H4 (cell line): ENCODE measurements at regions not wholly inside any gene's neighbourhood (a gene's known extent, or its start where the extent isn't known, plus 50 kb on each side); places are given as distances from the start of the nearest gene placed in this dataset.
"Not testable (repeated sequence)": the region's sequence is repeated elsewhere in the genome, so short reads cannot be mapped to it uniquely, and the experiment has no call there.

Experiments
- DNase-seq: peaks from one replicate; pipeline ENCODE4 v3.0.0-alpha.2; 2015; ENCODE audit warnings: low spot score

DNA sequence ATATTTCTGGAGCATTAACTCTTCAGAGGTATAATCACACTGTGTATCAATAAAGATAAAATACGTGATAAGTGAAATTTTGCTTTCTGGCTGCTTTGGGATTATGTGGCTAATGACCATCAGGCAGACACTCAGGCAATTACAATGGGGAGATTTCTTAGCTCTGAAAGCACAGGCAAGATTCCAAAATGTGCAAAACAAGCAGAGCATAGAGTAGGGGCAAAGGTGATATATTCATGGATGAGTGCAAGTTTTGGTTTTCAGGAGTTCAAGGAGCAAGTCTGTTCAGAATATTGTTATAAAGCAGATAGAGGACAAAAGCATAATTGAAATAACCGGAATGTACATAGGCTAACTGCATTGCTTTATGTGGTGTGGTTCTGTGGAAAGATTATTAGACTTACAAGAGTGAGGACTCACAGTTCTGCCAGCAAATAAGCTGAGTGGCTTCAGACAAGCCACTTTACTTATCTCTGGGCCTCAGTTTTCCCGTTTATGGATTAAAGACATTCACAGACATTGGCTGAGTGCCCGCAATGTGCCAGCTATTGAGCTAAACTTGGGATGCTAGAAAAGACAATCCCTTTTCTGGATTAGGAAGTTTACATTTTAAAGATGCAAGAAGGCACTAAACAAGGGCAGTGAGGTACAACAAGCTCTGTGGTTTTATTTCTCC is 945.6 kb upstream of the ARRDC3 start:
- no peak for DNase-seq

DNA sequence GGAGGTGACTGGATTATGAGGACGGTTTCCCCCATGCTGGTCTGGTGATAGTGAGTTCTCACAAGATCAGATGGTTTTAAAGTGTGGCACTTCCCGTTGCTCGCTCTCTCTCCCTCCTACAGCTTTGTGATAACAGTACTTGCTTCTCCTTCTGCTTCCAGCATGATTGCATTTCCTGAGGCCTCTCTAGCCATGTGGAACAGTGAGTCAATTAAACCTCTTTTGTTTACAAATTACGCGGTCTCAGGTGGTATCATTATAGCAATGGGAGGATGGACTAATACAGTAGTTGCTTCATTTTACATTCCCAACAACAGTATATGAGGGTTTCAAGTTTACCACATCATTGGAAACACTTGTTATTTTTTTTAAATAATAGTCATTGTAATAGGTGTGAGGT is 937.3 kb upstream of the ARRDC3 start:
- DNase-seq: no peak

DNA sequence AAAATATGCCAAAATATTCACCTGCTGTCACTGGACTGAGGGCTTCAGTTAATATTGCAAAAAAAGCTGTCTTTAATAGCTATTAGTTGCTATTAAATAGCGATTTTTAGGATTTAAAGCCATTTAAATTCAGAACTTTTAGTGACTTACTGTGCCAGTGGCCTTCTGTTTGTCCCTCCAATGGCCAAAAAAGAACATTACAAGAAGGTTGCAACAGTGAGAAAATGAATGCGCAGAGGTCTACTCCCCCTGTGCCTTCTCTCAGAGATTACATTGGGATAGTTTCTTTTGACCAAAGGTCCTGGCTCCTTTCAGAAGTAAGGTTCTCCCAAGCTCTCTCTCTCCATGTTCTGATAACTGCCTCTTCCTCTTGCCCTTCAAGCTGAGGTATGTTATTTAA is 930.3 kb upstream of the ARRDC3 start:
- no peak for DNase-seq

DNA sequence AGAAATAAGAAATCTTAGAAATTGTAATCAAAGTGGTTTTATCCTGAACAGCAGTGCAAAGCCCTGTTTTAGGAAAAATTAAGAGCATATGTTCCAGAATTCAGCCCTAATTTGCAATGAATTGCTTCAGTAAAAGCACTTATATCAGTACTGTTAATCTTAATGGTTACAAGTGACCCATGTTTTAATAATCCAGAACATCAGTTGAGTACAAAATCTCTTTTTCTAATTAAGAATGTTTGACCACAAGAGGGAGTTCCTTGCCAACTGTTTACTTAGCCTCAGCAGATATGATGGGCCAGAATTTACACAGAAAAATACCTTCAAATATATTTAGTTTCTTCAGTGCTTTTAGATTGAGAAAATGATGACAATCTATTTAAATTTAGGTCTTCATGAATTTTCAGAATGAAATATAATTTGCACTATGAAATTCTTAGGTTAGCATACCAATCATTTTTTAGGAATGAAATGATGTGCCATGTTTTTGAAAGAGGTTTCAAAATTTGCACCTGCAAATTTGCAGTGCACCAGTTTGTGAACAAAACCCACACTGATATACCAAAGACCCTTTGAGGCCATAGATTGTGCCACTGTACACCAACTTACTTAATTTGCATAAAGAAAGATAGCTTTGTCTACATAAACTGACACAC is 926.3 kb upstream of the ARRDC3 start:
- peak; percentile 26 for DNase-seq

DNA sequence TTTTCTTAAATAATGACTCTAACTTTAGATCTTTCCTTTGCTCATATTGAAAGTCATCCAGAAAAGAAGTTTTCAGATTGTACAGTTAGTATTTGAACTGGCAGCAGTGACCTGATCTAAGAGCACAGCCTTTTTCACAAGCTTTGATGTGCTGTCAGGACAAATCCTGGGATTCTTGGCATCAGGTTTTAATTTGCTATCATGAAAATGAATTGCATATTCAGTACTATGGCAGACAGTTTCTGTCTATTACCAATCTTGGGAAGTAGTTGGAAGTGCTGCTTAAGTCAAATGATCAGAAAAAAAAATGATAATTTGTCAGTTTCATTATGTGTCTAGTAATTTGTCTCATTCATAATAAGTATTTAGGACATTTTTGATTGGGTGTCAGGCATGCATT is 925.6 kb upstream of the ARRDC3 start:
- no peak for DNase-seq

DNA sequence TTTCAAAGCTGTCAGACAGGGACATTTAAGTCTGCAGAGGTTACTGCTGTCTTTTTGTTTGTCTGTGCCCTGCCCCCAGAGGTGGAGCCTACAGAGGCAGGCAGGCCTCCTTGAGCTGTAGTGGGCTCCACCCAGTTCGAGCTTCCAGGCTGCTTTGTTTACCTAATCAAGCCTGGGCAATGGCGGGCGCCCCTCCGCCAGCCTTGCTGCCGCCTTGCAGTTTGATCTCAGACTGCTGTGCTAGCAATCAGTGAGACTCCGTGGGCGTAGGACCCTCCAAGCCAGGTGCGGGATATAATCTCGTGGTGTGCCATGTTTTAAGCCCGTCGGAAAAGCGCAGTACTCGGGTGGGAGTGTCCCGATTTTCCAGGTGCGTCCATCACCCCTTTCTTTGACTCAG is 919.2 kb upstream of the ARRDC3 start:
- DNase-seq: not testable (repeated sequence)

DNA sequence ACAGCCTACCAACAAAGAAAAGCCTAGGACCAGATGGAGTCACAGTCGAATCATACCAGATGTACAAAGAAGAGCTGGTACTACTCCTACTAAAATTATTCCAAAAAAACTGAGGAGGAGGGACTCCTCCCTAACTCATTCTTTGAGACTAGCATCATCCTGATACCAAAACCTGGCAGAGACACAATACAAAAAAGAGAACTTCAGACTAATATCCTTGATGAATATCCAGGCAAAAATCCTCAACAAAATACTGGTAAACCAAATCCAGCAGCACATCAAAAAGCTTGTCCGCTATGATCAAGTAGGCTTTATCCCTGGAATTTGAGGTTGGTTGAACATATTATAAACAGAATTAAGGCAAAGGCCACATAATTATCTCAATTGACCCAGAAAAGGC is 900.4 kb upstream of the ARRDC3 start:
- no peak for DNase-seq

DNA sequence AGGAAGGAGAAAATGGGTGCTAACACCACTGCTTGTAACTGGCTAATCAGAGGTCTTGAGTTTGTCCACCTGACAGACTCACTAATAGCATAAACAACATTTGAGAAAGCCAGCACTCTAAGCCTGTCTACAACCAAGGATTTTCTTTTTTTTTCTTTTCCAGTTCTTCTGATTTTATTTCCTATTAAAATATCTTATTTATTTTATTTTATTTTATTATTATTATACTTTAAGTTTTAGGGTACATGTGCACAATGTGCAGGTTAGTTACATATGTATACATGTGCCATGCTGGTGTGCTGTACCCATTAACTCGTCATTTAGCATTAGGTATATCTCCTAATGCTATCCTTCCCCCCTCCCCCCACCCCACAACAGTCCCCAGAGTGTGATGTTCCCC is 888.6 kb upstream of the ARRDC3 start:
- DNase-seq: not testable (repeated sequence)

DNA sequence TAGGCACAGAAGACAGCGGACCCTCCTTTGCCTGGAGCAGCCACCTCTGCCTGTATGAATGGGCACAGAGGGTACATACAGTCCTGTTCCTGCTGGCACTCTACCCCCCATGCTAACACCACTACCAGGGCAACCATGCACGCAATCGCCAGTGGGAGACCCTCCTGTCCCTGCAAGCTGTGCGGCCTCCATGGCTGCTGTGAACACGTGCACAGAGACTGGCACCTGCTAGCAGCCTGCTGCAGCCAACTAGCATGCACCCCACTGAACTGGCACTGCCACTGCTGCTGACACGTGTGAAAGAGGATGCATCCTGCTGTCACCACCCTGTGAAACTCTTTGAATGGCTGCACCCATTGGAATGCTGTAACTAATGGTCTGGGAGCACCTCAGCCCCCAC is 885.2 kb upstream of the ARRDC3 start:
- DNase-seq: no peak

DNA sequence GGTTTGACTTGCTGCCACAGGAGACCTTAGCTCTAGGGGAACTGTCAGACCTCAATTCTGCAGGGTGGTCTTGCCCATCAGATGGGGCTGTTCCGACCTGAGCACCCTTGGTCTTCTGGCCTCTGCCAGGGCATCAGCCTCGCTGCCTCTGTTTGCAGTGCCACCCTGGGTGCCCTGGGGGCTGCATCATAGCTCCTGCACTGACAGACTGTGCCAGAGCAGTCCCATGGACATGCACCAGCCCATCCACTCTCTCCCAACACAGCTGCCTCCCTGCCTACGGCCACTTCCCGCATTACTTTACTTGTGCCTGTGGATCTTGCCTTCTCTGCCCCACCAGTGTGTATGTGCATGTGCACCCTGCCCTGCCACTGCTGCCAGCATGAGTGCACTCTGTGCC is 884.7 kb upstream of the ARRDC3 start:
- DNase-seq: no peak

DNA sequence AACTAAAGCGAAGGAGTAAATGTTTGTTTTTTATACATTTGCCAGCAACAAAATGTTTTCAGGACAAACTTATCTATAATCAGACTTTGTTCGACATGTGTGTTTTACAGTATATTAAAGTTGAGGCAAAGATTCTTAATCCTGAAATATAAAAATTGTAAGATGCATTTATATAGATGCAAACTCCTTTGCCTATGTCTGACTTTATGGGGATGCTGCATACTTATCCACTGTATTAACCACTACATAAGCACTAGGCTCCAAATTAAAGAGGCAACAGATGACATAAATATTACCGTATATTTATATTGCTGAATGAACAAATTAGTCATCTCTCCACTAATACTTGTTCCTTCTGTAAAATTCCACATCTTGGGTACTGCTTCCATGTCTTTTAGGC is 882.7 kb upstream of the ARRDC3 start:
- no peak for DNase-seq

DNA sequence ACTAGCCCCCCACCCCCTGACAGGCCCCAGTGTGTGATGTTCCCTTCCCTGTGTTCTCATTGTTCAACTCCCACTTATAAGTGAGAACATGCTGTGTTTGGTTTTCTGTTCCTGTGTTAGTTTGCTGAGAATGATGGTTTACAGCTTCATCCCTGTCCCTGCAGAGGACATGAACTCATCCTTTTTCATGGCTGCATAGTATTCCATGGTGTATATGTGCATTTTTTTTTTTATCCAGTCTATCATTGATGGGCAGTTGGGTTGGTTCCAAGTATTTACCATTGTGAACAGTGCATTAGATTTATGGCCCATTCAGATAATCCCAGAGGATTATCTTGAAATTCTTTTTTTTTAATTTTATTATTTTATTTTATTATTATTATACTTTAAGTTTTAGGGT is 872.5 kb upstream of the ARRDC3 start:
- not testable (repeated sequence) for DNase-seq

DNA sequence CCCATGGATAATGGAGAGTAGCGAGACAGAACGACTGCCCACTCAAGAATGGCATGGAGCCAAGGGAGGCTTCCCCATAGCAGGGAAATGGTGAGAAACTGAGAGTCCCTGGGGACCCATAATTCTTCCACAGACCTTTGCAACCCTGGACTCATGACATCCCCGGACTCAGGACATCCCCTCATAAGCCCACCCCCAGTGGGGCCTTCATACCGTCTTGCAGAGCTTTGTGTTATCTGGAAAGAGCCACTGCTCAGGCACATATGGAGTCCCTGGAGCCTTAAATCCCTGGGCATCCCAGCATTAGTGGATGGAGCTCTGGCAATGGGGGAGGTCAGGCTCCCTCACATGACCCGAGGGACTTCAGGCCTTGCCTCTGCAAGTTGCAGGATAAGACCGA is 865.4 kb upstream of the ARRDC3 start:
- DNase-seq: no peak

DNA sequence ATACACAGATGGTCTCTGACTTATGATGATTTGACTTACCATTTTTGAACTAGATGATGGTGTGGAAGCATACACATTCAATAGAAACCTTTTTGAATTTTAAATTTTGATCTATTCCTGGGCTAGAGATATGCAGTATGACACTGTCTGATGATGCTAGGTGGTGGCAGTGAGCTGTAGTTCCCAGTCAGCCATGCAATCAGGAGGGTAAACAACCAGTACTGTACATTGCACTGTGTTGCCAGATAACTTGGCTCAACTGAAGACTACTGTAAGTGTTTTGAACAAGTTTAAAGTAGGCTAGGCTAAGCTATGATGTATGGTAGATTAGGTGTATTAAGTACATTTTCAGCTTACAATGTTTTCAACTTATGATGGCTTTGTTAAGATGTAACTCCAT is 859.1 kb upstream of the ARRDC3 start:
- DNase-seq: no peak

DNA sequence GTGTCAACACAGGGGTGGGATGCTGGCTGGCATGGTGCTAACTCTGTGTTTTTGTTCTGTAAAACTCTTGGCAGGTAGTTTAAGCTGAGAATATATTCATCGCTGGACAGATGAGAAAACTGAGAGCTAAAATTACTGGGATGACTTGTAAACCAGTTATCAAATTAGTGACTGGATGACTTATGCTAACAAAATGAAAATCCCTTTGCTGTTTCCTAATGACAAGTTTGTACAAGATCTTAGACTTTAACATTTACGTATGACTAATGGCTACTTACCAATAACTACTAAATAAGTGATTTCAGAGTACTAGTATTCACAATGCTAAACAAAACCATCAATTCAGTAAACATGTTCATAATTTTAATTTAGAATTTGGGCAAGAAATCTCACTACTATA is 854.8 kb upstream of the ARRDC3 start:
- DNase-seq: no peak

DNA sequence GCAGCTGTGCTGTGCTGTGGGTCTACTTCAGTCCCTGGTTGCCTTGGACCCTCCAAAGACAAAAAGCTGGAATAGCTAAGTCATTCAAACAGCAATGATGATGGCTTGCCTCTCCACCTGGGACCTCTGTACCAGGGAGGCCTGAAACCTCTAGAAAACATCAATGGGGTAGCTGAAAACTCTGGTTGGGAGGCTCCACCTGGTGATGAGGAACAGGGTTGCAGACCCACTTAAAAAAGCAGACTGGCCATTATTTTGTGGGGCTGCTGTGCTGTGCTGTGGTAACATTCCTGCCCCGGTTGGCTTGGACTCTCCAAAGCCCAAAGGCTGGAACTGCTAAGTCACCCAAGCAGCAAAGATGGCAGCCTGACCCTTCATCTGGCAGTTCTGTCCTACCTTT is 839.3 kb upstream of the ARRDC3 start:
- DNase-seq: no peak

DNA sequence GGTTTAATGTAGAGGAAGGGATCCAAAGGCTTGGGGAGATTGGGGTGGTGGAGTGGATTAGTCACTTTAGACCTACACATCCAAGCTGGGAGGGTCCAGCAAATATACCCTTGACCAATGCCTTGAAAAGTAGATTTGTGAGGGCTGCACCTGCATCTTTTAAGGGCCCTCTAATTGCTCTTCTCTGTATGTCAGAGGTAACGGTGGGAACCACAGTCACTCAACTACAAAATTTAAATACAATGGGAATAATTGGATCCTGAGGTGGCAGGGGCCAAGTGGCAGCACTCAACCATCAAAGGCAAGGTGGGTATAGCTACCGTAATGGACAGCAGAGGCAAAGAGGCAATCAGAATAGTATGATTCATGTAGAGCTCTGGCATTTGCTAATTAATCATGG is 833.7 kb upstream of the ARRDC3 start:
- not testable (repeated sequence) for DNase-seq

DNA sequence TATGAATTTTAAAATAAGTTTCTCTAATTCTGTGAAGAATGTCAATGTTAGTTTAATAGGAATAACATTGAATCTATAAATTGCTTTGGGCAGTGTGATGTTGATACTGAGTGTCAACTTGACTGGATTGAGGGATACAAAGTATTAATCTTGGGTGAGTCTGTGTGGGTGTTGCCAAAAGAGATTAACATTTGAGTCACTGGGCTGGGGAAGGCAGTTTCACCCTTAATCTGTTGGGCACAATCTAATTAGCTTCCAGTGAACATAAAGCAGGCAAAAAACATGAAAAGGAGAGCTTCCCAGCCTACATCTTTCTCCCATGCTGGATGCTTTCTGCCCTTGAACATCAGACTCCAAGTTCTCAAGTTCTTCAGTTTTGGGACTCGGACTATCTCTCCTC is 832.0 kb upstream of the ARRDC3 start:
- no peak for DNase-seq

DNA sequence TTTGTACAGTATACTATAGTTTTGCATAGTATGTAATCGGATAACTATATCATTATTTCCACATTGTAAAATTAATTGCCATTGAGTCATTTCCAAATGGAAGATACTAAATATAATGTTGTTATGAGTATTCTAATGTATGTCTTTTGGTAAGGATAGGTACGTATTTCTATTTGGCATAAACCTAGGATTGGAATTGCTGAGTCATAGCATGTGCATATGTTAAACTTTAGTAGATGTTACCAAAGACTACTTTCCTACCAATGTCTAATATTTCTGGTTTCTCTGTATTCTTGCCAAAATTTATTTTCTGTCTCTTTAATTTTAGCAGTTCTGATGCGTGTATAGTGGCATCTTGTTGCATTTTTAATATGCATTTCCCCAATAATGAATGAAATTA is 825.1 kb upstream of the ARRDC3 start:
- DNase-seq: no peak

DNA sequence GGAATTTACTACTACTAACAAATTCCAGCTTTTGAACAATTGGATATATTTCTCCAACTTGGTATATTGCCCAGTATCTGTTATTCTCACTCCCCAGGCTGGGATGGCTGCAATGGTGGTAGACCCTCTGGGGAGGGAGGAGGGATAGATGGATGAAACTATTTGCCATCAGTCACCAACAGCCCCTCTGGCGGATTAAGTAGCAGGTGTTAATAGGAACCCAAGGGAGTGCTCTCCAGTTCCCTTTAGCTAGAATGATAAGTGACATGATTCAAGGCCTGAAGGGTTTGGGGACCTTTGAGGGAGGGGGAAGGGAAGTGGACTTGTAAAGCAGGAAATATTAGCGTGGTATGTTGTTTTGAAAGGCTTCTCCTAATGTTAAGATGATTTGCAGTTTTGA is 824.0 kb upstream of the ARRDC3 start:
- no peak for DNase-seq

DNA sequence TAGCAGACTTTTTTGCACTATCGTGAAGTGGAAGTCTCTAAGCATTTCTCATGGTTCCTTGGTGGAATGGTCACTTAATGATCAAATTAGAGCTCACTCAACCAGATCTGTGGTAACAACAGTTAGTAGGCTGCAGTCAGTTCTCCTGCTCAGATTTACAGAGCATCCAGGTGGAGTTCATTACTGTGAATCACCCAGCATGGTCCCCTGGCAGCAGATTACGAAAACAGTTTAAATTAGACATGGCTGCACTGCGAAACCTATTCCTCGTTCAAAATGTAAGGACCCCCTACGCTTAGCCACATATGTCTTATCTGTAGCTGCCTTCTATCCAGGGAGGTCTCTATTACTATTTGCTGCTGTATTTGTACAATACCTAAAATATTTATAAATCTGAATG is 823.6 kb upstream of the ARRDC3 start:
- DNase-seq: no peak

DNA sequence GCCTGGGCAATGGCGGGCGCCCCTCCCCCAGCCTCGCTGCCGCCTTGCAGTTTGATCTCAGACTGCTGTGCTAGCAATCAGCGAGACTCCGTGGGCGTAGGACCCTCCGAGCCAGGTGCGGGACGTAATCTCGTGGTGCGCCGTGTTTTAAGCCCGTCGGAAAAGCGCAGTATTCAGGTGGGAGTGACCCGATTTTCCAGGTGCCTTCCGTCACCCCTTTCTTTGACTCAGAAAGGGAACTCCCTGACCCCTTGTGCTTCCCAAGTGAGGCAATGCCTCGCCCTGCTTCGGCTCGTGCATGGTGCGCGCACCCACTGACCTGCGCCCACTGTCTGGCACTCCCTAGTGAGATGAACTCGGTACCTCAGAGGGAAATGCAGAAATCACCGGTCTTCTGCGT is 815.9 kb upstream of the ARRDC3 start:
- DNase-seq: not testable (repeated sequence)

DNA sequence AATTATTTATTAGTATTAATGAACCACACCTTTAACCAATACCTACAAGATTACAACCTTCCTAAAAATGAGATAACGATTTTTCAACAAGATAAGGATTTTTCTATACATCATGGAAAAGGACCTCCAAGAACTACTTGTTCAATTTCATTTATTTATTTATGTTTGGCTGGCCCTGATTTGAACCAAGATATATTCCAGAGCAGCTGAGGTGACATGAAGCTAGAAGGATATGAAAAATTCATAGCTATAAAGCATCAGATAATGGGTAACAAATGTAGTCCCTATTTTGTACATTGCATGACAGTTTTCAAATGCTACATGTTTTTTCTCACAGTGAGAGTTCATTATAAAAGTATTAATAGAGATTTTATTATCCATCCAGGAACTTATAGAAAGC is 798.5 kb upstream of the ARRDC3 start:
- no peak for DNase-seq

DNA sequence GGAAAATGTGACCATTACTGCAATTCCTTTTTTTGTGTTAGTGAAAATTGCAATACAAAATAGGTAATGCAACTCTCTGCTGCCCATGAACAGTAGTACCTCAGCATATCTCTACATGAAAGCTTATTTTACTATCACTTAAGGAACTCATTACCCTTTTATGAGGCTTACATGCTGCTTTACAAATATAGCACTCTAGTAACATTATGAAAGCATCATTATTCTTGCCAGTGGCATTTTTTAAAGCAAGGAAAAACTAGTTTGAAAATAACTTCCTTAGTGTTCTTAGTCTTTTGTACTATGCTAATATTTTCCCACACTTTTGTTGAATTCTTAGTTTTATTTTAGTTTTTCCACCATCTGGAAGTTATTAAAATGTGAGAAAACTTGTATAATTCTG is 797.3 kb upstream of the ARRDC3 start:
- no peak for DNase-seq
